Epithelial cell of prostate (primary cell): ENCODE measurements at regions not wholly inside any gene's neighbourhood (a gene's known extent, or its start where the extent isn't known, plus 50 kb on each side); places are given as distances from the start of the nearest gene placed in this dataset.

Experiments used
- DNase-seq: peaks from one replicate; pipeline ENCODE4 v3.0.0-alpha.2; 2011; ENCODE audit warnings: low read depth, low spot score
- H3K27ac ChIP-seq: fragments of 450-650 bp; 2 replicates; pipeline ENCODE4 v1.5.1; 2017; ENCODE audit warnings: mild to moderate bottlenecking

GRCh38 chr2:64767670-64768468, 114.2 kb upstream of the SERTAD2 start:
- no peak for DNase-seq
- H3K27ac ChIP-seq, result peak overlapping the region; percentile 77

GRCh38 chr2:64768491-64769005, 114.8 kb upstream of the SERTAD2 start:
- DNase-seq, result no peak
- peak overlapping the region; percentile 77 for H3K27ac ChIP-seq

GRCh38 chr2:64769392-64770044, 115.8 kb upstream of the SERTAD2 start:
- no peak overlapping the region for H3K27ac ChIP-seq
- DNase-seq, result no peak

DNA sequence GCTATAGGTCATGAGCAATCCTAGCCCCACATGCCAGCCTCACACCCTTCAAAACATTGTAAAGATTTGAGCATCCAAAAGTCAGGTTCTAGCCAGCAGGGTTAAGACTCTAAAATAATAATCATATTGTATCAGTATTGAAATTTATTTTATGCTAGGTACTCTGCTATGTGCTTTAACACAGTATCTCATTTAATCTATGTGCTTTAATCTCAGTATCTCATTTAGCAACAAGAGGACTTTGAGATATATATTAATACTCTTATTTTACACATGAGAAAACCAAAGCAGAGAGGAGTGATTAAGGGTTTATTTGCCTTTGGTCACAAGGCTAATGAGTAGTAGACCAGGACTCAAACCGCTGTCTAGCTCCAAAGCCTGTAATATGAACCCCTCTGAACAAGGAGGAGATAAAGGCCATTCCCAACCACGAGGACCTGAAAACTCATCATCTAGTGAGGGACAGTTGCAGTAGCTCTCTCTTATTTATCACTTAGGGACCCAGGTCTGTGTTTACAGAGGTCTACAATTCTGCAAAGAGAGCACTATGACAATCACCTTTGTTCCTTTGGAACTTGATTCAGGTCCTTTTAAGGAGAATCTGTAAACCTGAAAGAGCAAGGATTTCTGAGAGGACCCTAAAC, 116.5 kb upstream of the SERTAD2 start:
- H3K27ac ChIP-seq, result peak overlapping the region; percentile 1
- no peak for DNase-seq

DNA sequence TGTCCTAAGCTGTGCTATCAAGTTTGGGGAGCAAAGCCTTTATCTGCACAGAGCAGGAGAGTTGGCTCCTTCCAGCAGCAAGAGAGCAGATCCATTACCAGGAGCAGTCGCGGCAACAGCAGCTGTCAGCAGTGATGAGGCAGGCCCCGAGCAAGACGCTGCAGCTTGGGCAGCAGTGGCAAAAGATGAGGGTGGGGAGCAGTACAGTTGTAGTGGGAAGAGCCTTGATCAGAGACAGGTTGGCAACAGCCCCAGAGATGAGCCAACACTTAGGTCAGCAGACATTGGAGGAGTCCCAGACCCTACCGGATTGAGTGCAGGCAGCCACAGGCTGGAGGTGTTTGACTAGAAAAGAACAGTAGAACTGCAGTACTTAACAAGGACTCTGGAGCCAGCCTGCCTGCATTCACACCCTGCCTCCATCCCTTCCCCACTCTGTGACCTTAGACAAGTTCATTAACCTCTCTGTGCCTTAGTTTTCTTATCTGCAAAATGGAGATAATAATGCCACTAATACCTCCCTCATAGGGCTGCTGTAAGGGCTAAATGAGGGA, 117.1 kb upstream of the SERTAD2 start:
- DNase-seq, result no peak
- H3K27ac ChIP-seq, result peak overlapping the region; percentile 1

DNA sequence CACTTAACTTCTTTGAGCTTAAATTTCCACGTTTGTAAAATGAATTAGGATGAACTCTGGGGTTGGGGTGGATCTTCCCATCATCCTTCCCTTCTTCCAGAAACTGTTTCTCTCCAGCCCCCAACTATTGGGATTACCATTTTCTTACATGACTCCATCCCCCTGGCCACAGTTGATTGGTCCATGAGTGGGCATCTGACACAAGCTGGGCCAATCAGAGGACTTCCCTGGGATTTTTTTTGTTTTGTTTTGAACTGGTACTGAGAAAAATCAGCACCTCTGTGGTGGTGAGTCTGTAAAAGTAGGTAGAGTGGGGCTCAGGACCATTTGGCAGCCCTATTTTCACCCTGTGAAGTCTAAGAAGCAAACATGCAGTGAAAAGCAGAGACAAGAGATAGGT, 118.0 kb upstream of the SERTAD2 start:
- DNase-seq, result no peak
- H3K27ac ChIP-seq, result no peak overlapping the region

GRCh38 chr2:64773461-64774118, 119.9 kb upstream of the SERTAD2 start:
- H3K27ac ChIP-seq, result no peak overlapping the region
- DNase-seq, result no peak

DNA sequence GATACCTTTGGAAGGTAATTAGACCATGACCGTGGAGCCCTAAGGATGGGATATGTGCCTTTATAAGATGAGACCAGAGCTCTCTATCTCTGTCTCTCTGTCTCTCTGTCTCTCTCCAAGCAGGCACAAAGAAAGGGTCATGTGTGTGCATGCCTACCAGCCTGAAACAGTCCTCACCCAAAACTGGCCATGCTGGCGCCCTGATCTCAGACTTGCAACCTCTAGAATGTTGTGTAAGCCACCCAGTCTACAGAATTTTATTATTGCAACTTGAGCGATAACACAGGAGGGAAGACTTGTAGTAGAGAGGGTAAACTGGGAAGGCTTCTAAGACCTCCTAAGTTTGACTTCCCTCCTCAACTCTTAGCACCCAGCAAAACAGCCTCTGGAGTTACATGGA, 124.1 kb upstream of the SERTAD2 start:
- no peak overlapping the region for H3K27ac ChIP-seq
- no peak for DNase-seq

DNA sequence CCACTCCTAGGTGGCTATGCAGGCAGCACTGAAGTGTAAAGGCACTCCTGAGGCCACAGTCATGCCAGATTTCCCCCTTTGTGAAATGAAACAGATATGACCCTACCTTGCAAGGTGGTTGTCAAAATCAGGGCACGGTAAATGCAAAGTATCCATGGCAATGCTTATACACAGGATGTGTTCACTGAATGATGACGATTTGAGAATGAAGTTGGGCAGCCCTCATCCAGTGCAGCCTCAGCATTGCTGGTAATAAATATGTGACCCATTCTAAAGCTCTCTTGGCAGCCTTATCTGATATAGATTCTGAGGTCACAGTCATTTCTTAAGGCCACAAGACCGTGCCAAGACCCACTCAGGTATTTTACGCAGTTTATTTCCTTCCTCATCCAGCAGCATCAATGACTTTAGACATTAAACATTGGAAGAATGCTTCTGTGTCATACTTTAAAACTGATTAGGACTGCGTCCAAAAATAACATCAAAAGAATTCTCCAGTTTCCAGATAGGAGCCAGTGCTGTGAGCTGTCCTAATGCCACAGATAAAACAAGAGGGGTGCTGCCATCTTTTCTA, 125.5 kb upstream of the SERTAD2 start:
- no peak for DNase-seq
- H3K27ac ChIP-seq, result peak overlapping the region; percentile 47

GRCh38 chr2:64780041-64780440, 126.3 kb upstream of the SERTAD2 start:
- peak overlapping the region; percentile 47 for H3K27ac ChIP-seq
- DNase-seq, result no peak

DNA sequence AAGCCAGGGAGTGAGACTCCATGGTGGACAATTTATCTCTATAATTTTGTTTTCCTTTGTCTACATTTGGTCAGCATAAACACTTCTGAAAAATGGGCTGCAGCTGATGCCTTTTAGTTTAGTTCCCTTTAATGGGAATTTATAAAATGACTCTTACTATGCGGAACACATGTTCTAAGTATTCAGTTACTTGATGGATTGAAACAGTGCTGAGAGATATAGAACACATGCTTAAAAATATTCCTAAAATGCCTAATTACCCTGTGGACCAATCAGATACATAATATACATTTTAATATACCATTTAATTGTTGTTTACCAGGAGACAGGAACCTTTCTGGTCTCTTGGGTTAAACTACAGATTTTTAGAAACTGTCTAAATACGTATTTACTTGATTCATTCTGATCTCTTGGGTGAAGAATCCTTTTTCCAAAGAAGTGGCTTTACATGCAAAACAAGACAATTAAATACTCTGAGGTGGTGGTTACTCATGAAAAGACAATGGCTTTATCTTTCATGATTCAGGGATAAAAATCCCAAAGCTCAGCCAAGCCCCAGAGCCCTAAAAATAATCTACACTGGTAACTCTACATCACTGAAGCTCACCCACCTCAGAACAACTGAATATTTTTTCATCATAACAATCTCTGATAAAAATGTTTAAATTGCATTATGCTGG, 128.1 kb upstream of the SERTAD2 start:
- no peak for DNase-seq
- no peak overlapping the region for H3K27ac ChIP-seq

DNA sequence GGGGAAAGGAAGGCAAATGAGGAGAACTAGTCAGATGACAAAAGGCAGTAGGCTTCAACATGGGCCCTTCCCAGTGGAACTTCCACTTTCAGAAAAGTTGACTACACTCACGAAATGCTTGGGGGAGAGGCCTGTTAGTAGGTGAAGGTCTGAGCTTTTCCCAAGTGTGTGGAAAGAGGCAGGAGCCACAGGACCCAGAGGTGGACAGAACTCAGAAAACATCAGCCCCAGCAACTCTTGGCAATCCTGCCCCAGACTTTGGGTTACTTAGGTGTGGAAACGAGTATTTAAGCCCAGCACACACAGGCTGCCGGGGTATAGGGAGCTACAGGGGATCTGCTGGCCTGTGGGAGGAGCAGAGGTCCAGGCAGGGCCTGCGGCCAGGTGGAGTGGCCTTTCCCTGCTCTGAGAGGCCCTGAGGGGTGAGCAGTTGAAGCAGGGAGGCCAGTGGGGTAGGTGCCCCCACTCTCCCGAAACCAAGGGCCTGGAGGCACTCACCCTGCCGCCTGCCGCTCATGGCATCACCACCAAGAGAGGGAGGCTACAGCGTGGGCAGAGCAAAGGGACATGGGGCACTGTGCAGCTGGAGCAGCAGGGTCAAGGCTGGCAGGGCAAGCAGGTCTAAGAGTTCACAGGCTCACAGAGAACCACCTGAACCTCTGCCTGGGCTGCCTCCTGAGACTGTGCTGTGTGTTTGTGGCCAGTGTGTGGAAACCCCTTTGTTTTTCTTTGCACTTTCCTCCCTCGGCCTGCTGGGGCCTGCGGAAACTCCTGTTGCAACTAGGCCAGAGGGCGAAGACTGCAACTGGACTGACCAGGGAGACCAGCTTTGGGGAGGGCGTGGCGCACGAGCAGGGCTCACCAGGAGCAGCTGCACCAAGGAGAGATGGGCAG, 130.7 kb upstream of the SERTAD2 start:
- no peak overlapping the region for H3K27ac ChIP-seq
- DNase-seq, result no peak

DNA sequence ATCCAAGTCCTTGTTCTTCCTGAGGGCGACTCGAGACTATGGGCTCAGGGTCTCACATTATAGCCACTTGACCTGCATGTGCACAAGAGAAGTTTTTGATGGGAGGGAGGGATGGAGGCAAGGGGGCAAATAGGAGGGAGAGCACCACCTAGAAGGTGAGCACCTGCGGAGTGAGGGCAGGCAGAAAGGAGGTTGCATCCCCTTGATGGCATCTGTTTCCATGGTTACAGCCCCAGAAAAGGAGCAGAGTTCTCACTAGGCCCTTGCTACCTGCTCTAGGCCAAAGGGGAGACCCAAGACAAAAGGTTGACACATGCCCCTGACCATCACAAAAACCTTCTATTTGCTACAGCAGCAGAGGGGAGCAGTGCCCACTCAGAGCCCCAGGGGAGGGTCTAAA, 131.5 kb upstream of the SERTAD2 start:
- DNase-seq, result no peak
- no peak overlapping the region for H3K27ac ChIP-seq

DNA sequence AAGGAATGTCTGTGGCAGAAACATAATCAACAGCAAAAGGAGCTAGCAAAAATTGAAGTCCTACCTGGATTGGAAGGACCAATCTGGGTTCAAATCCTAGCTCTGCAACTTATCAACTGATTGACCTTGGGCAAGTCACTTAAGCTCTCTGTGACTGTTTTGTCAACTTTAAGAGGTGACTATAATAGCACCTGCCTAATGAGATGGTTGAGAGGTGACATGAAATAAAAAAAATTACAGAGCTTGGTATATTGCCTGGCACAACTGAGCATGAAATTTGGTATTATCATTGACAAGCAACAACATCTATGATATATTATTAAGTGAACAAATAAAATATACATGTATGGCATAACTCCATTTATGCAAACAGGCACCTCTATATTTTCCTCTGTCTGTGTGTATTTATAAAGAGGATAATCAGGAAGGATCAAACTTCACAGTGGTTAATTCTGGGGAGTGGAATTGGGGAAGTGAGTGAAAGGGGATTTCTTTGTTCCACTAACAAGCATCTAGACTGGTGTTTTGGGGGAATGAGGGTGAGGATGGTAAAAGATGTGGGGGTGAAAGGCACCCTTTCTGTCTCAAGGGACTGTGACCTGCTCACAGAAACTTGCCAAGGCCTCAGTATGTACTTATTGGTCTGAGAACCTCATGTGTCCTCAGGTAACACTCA, 132.8 kb upstream of the SERTAD2 start:
- no peak overlapping the region for H3K27ac ChIP-seq
- DNase-seq, result no peak

- no peak for DNase-seq
- H3K27ac ChIP-seq, result no peak overlapping the region
Observed at GRCh38 chr2:64787019-64787365, 133.3 kb upstream of the SERTAD2 start.

DNA sequence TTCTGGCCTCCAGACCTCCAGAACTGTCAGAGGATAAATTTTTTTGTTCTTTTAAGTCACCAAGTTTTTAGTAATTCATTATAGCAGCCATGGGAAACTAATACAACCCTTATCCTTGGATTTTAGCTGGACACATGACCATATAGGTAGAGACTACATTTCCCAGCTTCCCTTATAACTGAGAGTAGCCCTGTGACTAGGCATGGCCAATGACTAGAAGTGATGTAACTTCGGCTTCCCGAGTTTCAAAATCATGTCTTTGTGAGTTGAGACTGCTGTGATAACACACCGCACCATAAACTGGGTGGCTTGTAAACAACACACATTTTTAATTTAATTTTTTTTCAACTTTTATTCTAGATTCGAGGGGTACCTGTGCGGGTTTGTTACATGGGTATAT, 134.0 kb upstream of the SERTAD2 start:
- H3K27ac ChIP-seq, result no peak overlapping the region
- no peak for DNase-seq

- DNase-seq, result no peak
- H3K27ac ChIP-seq, result no peak overlapping the region
Observed at GRCh38 chr2:64789466-64790320, 136.0 kb upstream of the SERTAD2 start.
